ENCODE measurements at regions not wholly inside any gene's neighbourhood (a gene's known extent, or its start where the extent isn't known, plus 50 kb on each side); places are given as distances from the start of the nearest gene placed in this dataset.

DNA sequence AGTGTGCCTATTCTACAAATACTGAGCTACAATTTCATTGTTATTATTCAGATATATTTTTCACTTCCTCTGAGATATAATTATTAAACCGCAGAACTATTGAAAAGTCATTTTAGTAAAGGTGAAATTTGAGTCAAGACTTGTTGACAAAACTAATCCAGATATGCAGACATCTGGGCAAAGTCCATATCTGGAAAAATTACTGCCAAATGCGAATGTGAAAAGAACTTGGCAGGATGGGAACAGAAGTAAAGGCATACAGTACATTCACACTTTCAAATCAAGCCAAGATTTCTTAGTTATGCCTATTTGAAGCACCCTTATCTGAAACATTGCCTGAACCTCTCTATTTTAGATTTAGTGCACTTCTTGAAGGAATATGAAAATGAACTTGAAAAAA, 923.6 kb downstream of the CCDC85A start (continued):
- TF ChIP-seq ZNF275 (CRISPR knock-in tag; IDR thresholded peaks at IDR 0.05; ENCODE audit: borderline replicate concordance) (no peak), SAP130 (CRISPR knock-in tag; IDR thresholded peaks at IDR 0.05; ENCODE audit: low read depth) (no peak)

DNA sequence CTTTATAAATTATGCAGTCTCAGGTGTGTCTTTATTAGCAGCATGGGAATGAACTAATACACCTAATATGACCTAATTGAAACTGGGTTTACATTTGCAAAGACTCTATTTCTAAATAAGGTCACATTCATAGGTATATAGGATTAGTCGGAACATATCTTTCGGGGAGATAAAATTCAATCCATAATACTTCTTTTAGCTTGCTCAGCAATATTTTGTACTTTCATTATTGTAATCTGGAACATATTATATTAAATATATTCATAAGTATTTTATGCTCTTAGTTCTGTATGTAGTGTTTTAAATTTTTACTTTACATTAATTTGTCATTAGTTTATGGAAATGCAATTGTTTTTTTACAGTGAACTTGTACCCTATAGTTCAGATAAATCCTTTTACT, 927.7 kb downstream of the CCDC85A start:
- no peak overlapping the region for H3K4me2 ChIP-seq (ENCODE audit: low read depth, low read length)
- H3K4me3 ChIP-seq (replicated peaks in 1 of 3; ENCODE audit: insufficient read depth in 1 of 3, low read depth in 2 of 3, low read length in 3 of 3) = no peak overlapping the region
- no TSS peak for BruUV-seq (replicated peaks)
- H3K36me3 ChIP-seq (replicated peaks in 1 of 2; ENCODE audit: control insufficient read depth in 1 of 2, insufficient read depth in 2 of 2, low read length in 2 of 2) = no peaks in the 10 kb centered on the region
- intact Hi-C loops (cut with micrococcal nuclease; ENCODE audit: unreplicated experiment) (no loop called here), in situ Hi-C loops (cut with HindIII; ENCODE audit: extremely low pct_ligation_motif_present, low pct_unique_long_range_greater_than_20kb) (no loop called here)
- H3K27ac ChIP-seq (ENCODE audit: extremely low read length, insufficient read depth, low read length) = no peak overlapping the region
- ChIA-PET POLR2A (no interaction called here), CTCF (ENCODE audit: low intra/inter-chr PET ratio, low total read pairs) (no interaction called here)
- H3K9me3 ChIP-seq (ENCODE audit: low read length) = peaks cover 69% of the 10 kb centered on the region
- H3K27me3 ChIP-seq (ENCODE audit: control insufficient read depth in 1 of 2, insufficient read depth in 2 of 2, low read length in 2 of 2) = no peaks in the 10 kb centered on the region
- FAIRE-seq = no peak
- H2AFZ ChIP-seq (ENCODE audit: low read length) = no peak overlapping the region
- H3K79me2 ChIP-seq (ENCODE audit: insufficient read depth, low read length) = no peaks in the 10 kb centered on the region
- WGBS (ENCODE audit: low lambda C conversion rate) = 63% methylated on average over 2 of the region's 2 CpGs
- ATAC-seq = no peak
- DNase-seq (ENCODE audit: low spot score) = no peak
- no peaks in the 10 kb centered on the region for H3K4me1 ChIP-seq (ENCODE audit: insufficient read depth, low read length)
- TF ChIP-seq CBX2 (IDR thresholded peaks at IDR 0.05; ENCODE audit: low read depth, low read length) = no peak
- TF ChIP-seq CBX2 (CRISPR knock-in tag; IDR thresholded peaks at IDR 0.05; ENCODE audit: low read depth) = no peak
- no peak for TF ChIP-seq SAFB2 (CRISPR knock-in tag; IDR thresholded peaks at IDR 0.05; ENCODE audit: borderline replicate concordance, low read depth)
- no peak for TF ChIP-seq ZBTB42 (CRISPR knock-in tag; IDR thresholded peaks at IDR 0.05)
- TF ChIP-seq MAFF (IDR thresholded peaks at IDR 0.05; ENCODE audit: low read depth, low read length) = peak; percentile 92
- TF ChIP-seq NAIF1 (CRISPR knock-in tag; IDR thresholded peaks at IDR 0.05; ENCODE audit: borderline replicate concordance) = no peak
- no peak for TF ChIP-seq PHF8 (CRISPR knock-in tag; IDR thresholded peaks at IDR 0.05)
- TF ChIP-seq, protein P1, sequence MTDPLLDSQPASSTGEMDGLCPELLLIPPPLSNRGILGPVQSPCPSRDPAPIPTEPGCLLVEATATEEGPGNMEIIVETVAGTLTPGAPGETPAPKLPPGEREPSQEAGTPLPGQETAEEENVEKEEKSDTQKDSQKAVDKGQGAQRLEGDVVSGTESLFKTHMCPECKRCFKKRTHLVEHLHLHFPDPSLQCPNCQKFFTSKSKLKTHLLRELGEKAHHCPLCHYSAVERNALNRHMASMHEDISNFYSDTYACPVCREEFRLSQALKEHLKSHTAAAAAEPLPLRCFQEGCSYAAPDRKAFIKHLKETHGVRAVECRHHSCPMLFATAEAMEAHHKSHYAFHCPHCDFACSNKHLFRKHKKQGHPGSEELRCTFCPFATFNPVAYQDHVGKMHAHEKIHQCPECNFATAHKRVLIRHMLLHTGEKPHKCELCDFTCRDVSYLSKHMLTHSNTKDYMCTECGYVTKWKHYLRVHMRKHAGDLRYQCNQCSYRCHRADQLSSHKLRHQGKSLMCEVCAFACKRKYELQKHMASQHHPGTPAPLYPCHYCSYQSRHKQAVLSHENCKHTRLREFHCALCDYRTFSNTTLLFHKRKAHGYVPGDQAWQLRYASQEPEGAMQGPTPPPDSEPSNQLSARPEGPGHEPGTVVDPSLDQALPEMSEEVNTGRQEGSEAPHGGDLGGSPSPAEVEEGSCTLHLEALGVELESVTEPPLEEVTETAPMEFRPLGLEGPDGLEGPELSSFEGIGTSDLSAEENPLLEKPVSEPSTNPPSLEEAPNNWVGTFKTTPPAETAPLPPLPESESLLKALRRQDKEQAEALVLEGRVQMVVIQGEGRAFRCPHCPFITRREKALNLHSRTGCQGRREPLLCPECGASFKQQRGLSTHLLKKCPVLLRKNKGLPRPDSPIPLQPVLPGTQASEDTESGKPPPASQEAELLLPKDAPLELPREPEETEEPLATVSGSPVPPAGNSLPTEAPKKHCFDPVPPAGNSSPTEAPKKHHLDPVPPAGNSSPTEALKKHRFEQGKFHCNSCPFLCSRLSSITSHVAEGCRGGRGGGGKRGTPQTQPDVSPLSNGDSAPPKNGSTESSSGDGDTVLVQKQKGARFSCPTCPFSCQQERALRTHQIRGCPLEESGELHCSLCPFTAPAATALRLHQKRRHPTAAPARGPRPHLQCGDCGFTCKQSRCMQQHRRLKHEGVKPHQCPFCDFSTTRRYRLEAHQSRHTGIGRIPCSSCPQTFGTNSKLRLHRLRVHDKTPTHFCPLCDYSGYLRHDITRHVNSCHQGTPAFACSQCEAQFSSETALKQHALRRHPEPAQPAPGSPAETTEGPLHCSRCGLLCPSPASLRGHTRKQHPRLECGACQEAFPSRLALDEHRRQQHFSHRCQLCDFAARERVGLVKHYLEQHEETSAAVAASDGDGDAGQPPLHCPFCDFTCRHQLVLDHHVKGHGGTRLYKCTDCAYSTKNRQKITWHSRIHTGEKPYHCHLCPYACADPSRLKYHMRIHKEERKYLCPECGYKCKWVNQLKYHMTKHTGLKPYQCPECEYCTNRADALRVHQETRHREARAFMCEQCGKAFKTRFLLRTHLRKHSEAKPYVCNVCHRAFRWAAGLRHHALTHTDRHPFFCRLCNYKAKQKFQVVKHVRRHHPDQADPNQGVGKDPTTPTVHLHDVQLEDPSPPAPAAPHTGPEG (CRISPR knock-in tag; IDR thresholded peaks at IDR 0.05) = no peak
- no peak for TF ChIP-seq CCDC6 (CRISPR knock-in tag; IDR thresholded peaks at IDR 0.05)
- TF ChIP-seq ZBTB3 (CRISPR knock-in tag; IDR thresholded peaks at IDR 0.05; ENCODE audit: borderline replicate concordance, low read depth) = no peak
- TF ChIP-seq ZBTB20 (CRISPR knock-in tag; IDR thresholded peaks at IDR 0.05; ENCODE audit: borderline replicate concordance, low read depth) = no peak
- TF ChIP-seq MAFK (conservative IDR thresholded peaks at IDR 0.05 in 1 of 2, IDR thresholded peaks at IDR 0.05 in 1 of 2; ENCODE audit: low read length in 2 of 2) = peak; percentile 83 to 96
- TF ChIP-seq, protein P2, sequence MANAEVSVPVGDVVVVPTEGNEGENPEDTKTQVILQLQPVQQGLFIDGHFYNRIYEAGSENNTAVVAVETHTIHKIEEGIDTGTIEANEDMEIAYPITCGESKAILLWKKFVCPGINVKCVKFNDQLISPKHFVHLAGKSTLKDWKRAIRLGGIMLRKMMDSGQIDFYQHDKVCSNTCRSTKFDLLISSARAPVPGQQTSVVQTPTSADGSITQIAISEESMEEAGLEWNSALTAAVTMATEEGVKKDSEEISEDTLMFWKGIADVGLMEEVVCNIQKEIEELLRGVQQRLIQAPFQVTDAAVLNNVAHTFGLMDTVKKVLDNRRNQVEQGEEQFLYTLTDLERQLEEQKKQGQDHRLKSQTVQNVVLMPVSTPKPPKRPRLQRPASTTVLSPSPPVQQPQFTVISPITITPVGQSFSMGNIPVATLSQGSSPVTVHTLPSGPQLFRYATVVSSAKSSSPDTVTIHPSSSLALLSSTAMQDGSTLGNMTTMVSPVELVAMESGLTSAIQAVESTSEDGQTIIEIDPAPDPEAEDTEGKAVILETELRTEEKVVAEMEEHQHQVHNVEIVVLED (CRISPR knock-in tag; IDR thresholded peaks at IDR 0.05; ENCODE audit: borderline replicate concordance) = no peak
- no peak for TF ChIP-seq ZSCAN22 (CRISPR knock-in tag; IDR thresholded peaks at IDR 0.05)
- H3K9ac ChIP-seq (ENCODE audit: insufficient read depth, low read depth, low read length) = no peak overlapping the region
- H4K20me1 ChIP-seq (ENCODE audit: insufficient read depth, low read length) = no peaks in the 10 kb centered on the region
